Parathyroid adenoma (tissue), 2 donors: ENCODE measurements at regions not wholly inside any gene's neighbourhood (a gene's known extent, or its start where the extent isn't known, plus 50 kb on each side); places are given as distances from the start of the nearest gene placed in this dataset.

Experiments used
- H2AFZ ChIP-seq: fragments of 300-600 bp; sonication (generic); one replicate; pipeline ENCODE4 v1.7.0; 2017; ENCODE audit warnings: antibody characterized with exemption, mild to moderate bottlenecking
- H3K27ac ChIP-seq: fragments of 300-600 bp; sonication (generic); one replicate; pipeline ENCODE4 v1.7.0; 2017
- H3K27me3 ChIP-seq: fragments of 300-600 bp; sonication (generic); one replicate; pipeline ENCODE4 v1.7.0; 2017; ENCODE audit warnings: low read length; ENCODE audit not compliant: control insufficient read depth, insufficient read depth
- H3K36me3 ChIP-seq: fragments of 300-600 bp; sonication (generic); one replicate; pipeline ENCODE4 v1.7.0; 2017; ENCODE audit warnings: low read length; ENCODE audit not compliant: control insufficient read depth, insufficient read depth
- H3K4me1 ChIP-seq: fragments of 300-600 bp; sonication (generic); one replicate; pipeline ENCODE4 v1.7.0; 2017; ENCODE audit warnings: control low read depth
- H3K4me2 ChIP-seq: fragments of 300-600 bp; sonication (generic); one replicate; pipeline ENCODE4 v1.7.0; 2017; ENCODE audit warnings: low read length
- H3K4me3 ChIP-seq: fragments of 300-600 bp; sonication (generic); one replicate; pipeline ENCODE4 v1.7.0; 2017; ENCODE audit warnings: low read depth, low read length
- H3K79me2 ChIP-seq: fragments of 300-600 bp; sonication (generic); one replicate; pipeline ENCODE4 v1.7.0; 2017; ENCODE audit warnings: control low read depth
- H3K9ac ChIP-seq: fragments of 300-600 bp; sonication (generic); one replicate; pipeline ENCODE4 v1.7.0; 2017; ENCODE audit warnings: mild to moderate bottlenecking
- H3K9me3 ChIP-seq: fragments of 300-600 bp; sonication (generic); one replicate; pipeline ENCODE4 v1.7.0; 2017; ENCODE audit warnings: low read length; ENCODE audit not compliant: control insufficient read depth
- TF ChIP-seq, protein P1 (sequence below): fragments of 300-600 bp; sonication (generic); IDR thresholded peaks from one replicate; pipeline ENCODE4 v1.7.0; 2017; ENCODE audit warnings: antibody characterized with exemption, mild to moderate bottlenecking
- donor health status: primary hyperparathyroidism.

DNA sequence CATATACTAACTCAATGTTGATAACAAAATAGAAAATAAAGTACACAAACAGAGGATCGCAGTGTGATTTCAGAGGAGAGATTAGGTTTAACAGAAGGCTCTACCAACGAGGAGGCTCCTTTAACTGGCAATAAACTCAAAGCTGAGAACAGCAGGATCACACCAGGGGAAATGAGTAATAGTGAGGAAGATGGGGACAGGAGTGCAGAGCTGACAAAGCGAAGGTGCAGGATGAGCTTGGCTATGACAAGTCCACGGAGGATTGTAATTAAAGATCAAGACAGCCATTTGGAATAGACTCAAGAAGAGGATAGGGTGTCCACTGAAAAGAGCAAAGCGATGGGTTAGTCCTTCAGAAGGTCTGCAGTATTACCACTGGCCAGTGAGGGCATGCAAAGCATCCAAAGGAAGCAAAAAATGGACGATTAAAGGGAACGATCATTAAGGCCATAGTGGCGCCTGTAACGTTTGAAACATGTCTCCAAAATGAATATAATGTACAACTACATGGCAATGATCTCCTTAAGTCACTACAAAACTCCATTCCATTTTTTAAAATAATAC is 85.3 kb downstream of the GRIN2B start:
- no peak overlapping the region for H3K4me2 ChIP-seq
- H3K4me3 ChIP-seq, result no peak overlapping the region
- H3K4me1 ChIP-seq, result no peaks in the 10 kb centered on the region
- no peak overlapping the region for H3K9ac ChIP-seq
- H3K27me3 ChIP-seq, result no peaks in the 10 kb centered on the region
- H3K36me3 ChIP-seq, result no peaks in the 10 kb centered on the region
- H3K27ac ChIP-seq, result no peak overlapping the region
- no peak overlapping the region for H2AFZ ChIP-seq
- H3K9me3 ChIP-seq, result no peaks in the 10 kb centered on the region
- no peaks in the 10 kb centered on the region for H3K79me2 ChIP-seq
- TF ChIP-seq, protein P1, sequence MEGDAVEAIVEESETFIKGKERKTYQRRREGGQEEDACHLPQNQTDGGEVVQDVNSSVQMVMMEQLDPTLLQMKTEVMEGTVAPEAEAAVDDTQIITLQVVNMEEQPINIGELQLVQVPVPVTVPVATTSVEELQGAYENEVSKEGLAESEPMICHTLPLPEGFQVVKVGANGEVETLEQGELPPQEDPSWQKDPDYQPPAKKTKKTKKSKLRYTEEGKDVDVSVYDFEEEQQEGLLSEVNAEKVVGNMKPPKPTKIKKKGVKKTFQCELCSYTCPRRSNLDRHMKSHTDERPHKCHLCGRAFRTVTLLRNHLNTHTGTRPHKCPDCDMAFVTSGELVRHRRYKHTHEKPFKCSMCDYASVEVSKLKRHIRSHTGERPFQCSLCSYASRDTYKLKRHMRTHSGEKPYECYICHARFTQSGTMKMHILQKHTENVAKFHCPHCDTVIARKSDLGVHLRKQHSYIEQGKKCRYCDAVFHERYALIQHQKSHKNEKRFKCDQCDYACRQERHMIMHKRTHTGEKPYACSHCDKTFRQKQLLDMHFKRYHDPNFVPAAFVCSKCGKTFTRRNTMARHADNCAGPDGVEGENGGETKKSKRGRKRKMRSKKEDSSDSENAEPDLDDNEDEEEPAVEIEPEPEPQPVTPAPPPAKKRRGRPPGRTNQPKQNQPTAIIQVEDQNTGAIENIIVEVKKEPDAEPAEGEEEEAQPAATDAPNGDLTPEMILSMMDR, result no peak

DNA sequence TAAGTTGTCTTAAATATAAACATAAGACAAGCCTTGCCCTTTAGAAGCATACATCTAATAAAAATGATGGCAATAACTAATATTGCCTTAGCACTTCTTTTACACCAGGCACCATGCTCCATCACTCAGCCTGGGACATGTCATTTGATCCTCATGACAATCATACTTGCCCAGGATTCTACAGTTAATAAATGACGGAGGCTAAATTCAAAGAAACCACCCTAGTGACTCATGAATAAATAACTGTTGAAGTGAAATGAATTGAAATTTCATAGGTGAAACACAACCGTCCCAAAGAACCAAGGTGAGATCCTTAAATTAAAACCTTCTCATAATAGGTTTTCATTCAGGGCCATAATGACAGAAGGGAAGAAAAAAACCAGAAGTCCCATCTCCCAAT is 89.5 kb downstream of the GRIN2B start:
- no peaks in the 10 kb centered on the region for H3K79me2 ChIP-seq
- H3K4me1 ChIP-seq, result no peaks in the 10 kb centered on the region
- TF ChIP-seq, protein P1, result no peak
- no peak overlapping the region for H3K4me2 ChIP-seq
- no peaks in the 10 kb centered on the region for H3K36me3 ChIP-seq
- H3K9ac ChIP-seq, result no peak overlapping the region
- H3K4me3 ChIP-seq, result no peak overlapping the region
- no peak overlapping the region for H3K27ac ChIP-seq
- H3K9me3 ChIP-seq, result no peaks in the 10 kb centered on the region
- H2AFZ ChIP-seq, result no peak overlapping the region
- H3K27me3 ChIP-seq, result no peaks in the 10 kb centered on the region

DNA sequence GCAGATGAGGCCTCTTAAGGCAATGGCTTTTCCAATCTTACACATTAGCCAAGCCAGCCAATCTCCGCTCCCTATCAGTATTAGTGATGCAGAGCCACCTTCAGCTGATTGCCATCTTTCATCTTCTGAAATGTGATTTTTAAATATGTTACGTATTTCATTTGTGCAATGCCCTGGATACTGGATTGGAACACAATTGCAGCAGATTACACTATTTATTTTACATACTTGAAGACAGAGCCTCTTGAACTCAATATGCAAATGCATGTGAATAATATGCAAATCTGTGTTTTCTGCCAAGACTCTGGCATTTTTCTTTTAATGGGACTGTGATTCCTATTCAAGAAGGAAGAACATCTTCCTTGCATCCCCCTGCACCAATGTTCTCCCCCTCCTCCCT is 90.5 kb downstream of the GRIN2B start:
- TF ChIP-seq, protein P1, result no peak
- no peak overlapping the region for H3K4me3 ChIP-seq
- no peaks in the 10 kb centered on the region for H3K9me3 ChIP-seq
- H3K27ac ChIP-seq, result no peak overlapping the region
- H3K79me2 ChIP-seq, result no peaks in the 10 kb centered on the region
- H3K4me1 ChIP-seq, result no peaks in the 10 kb centered on the region
- H3K36me3 ChIP-seq, result no peaks in the 10 kb centered on the region
- H3K9ac ChIP-seq, result no peak overlapping the region
- H2AFZ ChIP-seq, result no peak overlapping the region
- no peak overlapping the region for H3K4me2 ChIP-seq
- H3K27me3 ChIP-seq, result no peaks in the 10 kb centered on the region

DNA sequence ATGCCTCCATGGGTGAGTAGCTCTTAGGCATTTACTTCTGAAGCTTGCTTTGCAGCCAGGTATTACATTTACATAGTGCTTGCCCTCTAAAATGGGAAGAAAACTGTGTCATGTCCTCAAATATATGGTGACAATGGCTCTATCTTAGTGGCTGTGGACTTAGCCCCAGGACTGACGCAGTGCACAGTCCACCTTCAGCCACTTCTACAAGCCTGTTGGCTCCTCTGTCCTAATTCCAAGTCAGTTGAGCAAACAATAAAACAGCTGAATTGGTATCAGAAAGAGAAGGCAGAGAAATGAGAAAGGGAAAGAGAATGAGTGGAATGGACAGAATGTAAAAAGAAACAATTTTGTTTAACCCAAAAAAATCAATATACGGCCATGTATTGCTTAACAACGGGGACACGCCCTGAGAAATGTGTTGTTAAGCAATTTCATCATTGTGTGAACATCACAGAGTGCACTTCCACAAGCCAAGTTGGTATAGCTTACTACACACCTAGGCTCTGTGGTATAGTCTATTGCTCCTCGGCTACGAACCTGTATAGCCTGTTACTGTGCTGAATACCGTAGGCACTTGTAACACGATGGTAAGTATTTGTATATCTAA is 93.5 kb downstream of the GRIN2B start:
- no peak overlapping the region for H3K27ac ChIP-seq
- no peak overlapping the region for H3K4me2 ChIP-seq
- no peaks in the 10 kb centered on the region for H3K9me3 ChIP-seq
- TF ChIP-seq, protein P1, result no peak
- no peaks in the 10 kb centered on the region for H3K4me1 ChIP-seq
- no peaks in the 10 kb centered on the region for H3K36me3 ChIP-seq
- H3K4me3 ChIP-seq, result no peak overlapping the region
- H3K27me3 ChIP-seq, result no peaks in the 10 kb centered on the region
- H2AFZ ChIP-seq, result no peak overlapping the region
- H3K9ac ChIP-seq, result no peak overlapping the region
- H3K79me2 ChIP-seq, result no peaks in the 10 kb centered on the region

DNA sequence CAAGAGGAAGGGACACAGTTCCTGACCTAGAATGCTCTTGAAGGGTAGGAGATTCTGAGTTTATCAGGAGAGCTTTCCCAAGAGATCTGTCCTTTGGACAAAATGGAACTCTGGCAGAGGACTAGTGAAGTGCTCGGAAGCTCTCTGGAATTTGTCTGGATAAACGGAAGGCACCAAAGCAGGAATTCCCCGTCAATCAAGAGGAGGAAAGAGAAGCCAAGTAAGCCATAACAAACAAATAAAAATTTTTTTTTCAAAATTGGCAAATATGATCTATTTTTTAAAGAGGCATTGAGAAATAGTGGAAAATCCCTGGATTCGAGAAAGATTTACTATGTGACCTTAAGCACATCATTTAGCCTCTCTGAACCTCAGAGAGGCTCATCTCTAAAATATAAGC is 99.2 kb downstream of the GRIN2B start:
- H2AFZ ChIP-seq, result no peak overlapping the region
- H3K27ac ChIP-seq, result no peak overlapping the region
- no peak overlapping the region for H3K4me3 ChIP-seq
- TF ChIP-seq, protein P1, result no peak
- H3K36me3 ChIP-seq, result no peaks in the 10 kb centered on the region
- H3K79me2 ChIP-seq, result no peaks in the 10 kb centered on the region
- no peak overlapping the region for H3K4me2 ChIP-seq
- no peaks in the 10 kb centered on the region for H3K9me3 ChIP-seq
- H3K4me1 ChIP-seq, result no peaks in the 10 kb centered on the region
- H3K27me3 ChIP-seq, result no peaks in the 10 kb centered on the region
- no peak overlapping the region for H3K9ac ChIP-seq
